ENCODE measurements at regions not wholly inside any gene's neighbourhood (a gene's known extent, or its start where the extent isn't known, plus 50 kb on each side); places are given as distances from the start of the nearest gene placed in this dataset.

DNA sequence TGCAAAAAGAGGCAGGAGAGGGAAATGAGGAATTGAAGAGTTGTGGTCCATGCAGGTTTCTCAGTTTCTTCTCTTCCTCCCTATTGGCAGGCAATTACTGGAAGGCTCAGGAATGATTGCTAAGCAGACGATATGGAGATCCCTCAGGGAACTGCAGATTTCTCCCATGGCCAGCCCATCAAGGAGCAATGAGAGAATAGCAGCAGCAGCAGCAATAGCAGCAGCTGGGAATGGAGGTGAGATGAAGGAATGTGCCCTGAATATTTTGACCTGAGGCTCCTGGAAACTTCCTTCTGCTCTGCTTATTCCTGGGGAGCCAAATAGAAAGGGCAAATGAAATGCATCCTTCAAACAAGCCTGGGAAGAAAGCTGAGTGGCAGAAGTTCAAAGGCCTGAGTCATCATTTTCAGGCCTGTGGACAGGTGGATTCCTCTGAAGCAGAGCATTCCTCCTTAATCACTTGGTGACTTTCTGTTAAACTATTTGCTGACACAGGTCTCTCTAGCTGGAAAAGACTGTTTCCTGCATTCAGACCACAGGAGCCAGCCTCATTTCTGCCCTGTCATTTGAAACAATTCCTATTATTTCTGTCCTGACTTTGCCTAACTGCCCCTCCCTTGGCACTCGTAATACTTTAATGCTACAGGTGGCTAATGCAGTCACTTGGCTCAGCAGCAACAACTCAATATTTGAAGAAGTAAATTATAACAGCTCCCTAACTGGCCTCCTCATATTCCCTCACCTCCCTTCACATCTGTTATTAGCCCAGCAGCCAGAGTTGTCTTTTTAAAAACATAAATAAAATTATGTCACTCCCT, 146.9 kb upstream of the GADL1 start:
- TF ChIP-seq, protein P1, sequence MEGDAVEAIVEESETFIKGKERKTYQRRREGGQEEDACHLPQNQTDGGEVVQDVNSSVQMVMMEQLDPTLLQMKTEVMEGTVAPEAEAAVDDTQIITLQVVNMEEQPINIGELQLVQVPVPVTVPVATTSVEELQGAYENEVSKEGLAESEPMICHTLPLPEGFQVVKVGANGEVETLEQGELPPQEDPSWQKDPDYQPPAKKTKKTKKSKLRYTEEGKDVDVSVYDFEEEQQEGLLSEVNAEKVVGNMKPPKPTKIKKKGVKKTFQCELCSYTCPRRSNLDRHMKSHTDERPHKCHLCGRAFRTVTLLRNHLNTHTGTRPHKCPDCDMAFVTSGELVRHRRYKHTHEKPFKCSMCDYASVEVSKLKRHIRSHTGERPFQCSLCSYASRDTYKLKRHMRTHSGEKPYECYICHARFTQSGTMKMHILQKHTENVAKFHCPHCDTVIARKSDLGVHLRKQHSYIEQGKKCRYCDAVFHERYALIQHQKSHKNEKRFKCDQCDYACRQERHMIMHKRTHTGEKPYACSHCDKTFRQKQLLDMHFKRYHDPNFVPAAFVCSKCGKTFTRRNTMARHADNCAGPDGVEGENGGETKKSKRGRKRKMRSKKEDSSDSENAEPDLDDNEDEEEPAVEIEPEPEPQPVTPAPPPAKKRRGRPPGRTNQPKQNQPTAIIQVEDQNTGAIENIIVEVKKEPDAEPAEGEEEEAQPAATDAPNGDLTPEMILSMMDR (IDR thresholded peaks at IDR 0.05), result no peak
- TF ChIP-seq POLR2A (IDR thresholded peaks at IDR 0.05), result no peak

All from body of pancreas (tissue), 4 donors.